GM10266 (cell line): ENCODE measurements at regions not wholly inside any gene's neighbourhood (a gene's known extent, or its start where the extent isn't known, plus 50 kb on each side); places are given as distances from the start of the nearest gene placed in this dataset.

ENCODE experiments used
- DNase-seq: peaks from one replicate; pipeline ENCODE4 v3.0.0; 2012; ENCODE audit errors: extremely low spot score
- TF ChIP-seq, protein P1 (sequence below): IDR thresholded peaks from 2 replicates; pipeline ENCODE4 v1.5.1; 2012; ENCODE audit warnings: mild to moderate bottlenecking, low read depth; ENCODE audit not compliant: control insufficient read depth, insufficient read depth; ENCODE audit errors: missing control alignments

DNA sequence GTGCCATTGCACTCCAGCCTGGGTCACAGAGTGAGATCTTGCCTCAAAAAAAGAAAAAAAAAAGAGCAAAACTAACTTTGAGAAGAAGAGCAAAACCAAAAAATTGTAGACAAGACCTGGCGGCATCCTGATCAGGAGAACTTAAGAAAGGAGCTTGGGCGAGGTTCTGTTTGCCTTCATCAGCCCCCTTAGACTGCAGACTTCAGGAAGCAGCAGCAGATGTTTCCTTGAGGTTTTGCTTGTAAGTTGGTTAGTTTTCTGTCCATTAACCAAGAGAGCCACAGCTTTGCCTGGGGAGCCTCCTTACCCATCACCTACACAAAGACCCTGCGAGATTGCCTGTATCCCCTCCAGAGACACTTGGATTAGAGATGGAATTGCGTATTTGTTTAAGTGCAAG, 189.0 kb downstream of the AACS start:
- TF ChIP-seq, protein P1, sequence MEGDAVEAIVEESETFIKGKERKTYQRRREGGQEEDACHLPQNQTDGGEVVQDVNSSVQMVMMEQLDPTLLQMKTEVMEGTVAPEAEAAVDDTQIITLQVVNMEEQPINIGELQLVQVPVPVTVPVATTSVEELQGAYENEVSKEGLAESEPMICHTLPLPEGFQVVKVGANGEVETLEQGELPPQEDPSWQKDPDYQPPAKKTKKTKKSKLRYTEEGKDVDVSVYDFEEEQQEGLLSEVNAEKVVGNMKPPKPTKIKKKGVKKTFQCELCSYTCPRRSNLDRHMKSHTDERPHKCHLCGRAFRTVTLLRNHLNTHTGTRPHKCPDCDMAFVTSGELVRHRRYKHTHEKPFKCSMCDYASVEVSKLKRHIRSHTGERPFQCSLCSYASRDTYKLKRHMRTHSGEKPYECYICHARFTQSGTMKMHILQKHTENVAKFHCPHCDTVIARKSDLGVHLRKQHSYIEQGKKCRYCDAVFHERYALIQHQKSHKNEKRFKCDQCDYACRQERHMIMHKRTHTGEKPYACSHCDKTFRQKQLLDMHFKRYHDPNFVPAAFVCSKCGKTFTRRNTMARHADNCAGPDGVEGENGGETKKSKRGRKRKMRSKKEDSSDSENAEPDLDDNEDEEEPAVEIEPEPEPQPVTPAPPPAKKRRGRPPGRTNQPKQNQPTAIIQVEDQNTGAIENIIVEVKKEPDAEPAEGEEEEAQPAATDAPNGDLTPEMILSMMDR, result no peak
- no peak for DNase-seq

DNA sequence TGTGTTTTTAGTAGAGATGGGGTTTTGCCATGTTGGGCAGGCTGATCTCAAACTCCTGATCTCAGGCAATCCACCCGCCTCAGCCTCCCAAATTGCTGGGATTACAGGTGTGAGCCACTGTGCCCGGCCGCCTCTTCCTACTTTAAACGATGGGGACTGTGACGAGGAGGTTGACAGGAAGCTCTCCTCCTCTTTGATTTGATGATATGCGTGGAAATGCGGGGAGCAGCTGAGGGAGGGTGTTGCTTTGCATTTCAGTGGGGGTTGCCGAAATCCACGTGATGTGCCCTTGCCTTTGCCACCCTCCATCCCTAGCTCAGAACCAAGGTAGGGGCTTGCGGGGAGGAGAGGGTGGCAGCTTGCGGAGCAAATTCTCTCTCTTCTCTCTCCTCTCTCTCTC, 189.6 kb downstream of the AACS start:
- TF ChIP-seq, protein P1, result no peak
- DNase-seq, result no peak

DNA sequence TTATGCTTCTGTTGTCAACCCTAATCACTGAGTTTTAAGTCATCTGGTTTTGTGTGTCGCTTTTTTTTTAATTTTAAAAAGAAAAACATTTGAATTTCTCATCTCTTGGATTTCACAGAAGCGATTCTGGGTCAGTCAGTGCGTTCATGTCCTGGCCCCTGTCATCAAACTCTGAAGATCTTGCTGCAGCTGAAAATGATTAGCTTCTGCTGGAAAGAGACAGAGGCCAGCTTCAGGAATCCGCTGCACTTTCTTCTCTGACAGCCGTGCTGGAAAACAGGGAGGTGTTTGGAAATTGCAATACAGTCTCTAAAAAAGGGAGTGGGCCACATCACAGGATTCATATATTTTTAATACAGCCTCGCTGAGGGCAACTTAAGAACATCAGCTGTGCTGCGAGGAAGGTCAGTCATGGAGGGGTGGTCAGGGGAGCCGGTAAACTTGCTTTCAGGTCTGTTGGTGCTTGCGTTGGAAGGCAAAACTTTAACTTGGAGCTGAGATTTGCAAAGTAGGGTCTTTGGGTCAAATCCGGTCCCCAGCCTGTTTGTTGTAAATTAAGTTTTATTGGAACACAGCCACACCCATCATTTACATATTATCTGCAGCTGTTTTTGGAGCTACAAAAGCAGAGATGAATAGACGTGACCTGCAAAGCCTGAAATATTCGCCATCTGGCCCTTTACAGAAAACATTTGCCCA, 190.8 kb downstream of the AACS start:
- no peak for DNase-seq
- TF ChIP-seq, protein P1, result no peak

DNA sequence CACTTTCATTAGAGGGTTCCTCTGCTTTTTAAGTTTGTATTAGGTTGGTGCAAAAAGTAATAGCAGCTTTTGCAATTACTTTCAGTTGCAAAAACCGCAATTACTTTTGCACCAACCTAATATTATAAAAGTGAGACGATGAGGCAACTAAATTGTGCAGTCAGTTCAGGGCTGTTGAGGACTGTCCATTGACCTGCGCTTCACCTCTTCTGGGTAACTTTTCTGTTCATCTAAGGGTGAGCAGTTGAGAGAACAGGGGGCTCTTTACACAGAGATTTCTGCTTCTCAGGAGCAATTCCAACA, 191.3 kb downstream of the AACS start:
- no peak for DNase-seq
- TF ChIP-seq, protein P1, result no peak

DNA sequence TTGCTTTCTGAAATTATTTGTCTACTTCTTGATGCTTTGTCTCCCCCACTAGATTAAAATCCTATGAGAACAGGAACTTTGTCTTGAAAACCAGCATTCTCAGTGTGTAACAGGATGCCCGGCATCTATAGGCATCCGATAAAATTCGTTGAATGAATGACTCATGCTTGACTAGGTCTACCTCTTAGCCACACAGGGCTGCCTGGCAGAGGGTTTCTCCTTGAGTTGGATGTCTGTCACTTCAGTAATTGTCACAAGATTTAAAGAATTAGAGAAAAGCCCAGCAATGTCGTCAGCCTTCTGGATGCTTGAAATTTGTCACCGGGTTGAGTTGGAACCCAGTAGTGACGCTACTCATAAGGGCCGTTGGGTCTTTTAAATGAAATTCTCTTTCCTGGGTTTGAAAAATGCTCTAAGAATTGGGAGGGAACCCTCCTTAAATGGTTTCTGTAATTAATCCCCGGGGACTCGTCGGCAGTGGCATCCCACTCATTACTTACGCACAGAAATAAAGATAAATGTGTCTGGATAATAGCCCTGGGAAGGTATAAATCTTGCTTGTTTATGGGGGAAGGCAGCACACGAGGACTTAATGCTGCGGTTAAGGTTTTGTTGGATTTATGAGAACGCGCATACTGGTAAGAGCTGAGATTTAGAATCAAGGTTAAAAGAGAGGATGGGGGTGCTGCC, 194.1 kb downstream of the AACS start:
- DNase-seq, result no peak
- TF ChIP-seq, protein P1, result no peak

DNA sequence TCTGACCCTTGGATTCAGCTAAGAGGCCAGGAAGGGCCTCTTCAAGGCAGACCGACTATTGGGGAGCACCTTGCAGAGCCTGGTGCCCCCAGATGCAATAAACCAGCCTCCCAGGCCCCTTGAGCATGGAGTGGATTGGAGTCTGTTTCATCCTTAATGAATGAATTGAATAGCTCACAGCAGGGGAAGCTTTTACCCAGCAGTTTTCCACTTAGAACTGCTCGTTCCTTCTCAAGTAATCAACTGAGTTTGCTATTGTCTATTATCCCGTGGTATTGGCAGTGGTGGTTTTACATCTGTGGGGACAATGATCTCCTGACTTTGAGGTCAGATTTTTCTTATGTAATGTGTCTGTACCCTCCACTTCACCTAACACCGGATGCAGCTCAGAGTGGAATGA, 197.6 kb downstream of the AACS start:
- DNase-seq, result no peak

DNA sequence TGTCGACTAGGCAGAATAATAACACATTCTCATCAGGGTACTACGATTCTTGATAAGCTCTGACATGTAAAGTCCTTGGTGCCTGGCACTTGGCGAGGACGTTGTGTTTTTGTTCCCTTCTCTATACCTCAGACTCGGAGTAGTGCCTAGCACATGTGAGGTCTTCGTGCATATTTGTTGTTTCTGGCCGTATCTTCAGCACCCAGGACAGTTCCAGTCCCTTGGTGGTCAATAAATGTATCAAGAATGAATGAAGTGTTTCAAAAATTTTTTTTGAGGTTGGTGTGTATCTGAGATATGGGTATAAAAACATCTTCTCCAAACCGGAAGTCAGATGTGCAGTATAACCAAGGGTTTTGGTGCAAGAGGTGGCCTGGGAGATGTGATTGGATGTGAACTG, 198.2 kb downstream of the AACS start:
- TF ChIP-seq, protein P1, result no peak
- DNase-seq, result no peak

More for the DNA sequence above, 197.6 kb downstream of the AACS start:
- TF ChIP-seq, protein P1, result no peak
